ENCODE measurements at regions not wholly inside any gene's neighbourhood (a gene's known extent, or its start where the extent isn't known, plus 50 kb on each side); places are given as distances from the start of the nearest gene placed in this dataset.
A peak's percentile ranks its signal among the peaks of the same experiment; 100 is the strongest.
"Not testable (repeated sequence)": the region's sequence is repeated elsewhere in the genome, so short reads cannot be mapped to it uniquely, and the experiment has no call there.

DNA sequence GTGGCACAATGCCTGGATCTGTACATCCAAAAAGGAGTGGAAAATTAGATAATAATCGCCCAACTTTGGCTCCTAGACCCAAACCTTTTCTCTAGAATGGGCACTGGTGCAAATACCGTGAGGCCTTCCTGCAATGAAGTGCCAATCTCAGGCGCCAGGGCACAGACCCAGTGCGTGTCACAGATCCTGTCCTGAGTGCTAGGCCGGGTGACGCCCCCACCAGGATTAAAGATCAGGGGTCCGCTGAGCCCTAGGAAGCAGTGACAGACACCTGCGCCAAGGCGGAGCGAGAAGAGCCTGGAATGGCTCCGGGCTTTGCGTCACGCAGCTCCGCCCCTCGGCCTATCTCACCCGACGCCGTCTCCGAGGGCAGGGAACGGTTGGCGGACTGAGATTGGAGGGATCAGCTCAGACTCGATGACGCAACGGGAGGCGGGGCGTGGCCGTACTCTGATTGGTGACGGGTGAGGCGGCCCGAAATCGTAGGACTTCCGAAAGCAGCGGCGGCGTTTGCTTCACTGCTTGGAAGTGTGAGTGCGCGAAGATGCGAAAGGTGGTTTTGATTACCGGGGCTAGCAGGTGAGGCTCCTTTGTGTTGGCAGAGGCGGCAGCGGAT lies 261.9 kb downstream of the ZNF37A start:
- H2AFZ ChIP-seq, H3K4me3 ChIP-seq: not testable (repeated sequence)
- peak; percentile 66 for DNase-seq (ENCODE audit: low spot score)

DNA sequence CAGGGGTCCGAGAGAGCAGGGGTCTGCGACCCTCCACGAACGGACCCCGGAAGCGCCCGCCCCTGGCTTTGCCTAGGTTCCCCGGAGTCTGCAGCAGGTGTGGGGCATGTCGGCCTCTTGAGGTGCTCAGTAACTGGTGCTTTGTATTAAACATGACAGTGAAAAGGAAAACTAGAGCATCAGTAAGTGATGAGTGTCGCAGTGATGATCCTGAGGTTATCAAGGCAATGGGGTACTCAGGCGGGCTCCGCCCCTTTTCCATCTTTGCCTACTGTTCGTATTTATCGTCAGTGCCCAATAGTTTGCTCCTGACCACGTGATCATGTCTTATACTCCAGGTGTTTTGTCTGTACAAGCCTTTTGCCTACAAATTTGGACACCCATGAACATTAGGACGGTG lies 262.4 kb downstream of the ZNF37A start:
- not testable (repeated sequence) for H3K4me3 ChIP-seq; DNase-seq (ENCODE audit: low spot score); H3K9me2 ChIP-seq (replicated peaks; ENCODE audit: insufficient read depth); H3K27ac ChIP-seq; H3K36me3 ChIP-seq (replicated peaks; ENCODE audit: insufficient read depth, low read depth); H4K20me1 ChIP-seq (ENCODE audit: insufficient read depth, poor library complexity, severe bottlenecking); H3K4me1 ChIP-seq (ENCODE audit: insufficient read depth); H3K79me2 ChIP-seq; H3K27me3 ChIP-seq; H3K4me2 ChIP-seq; H2AFZ ChIP-seq; H3K9me3 ChIP-seq (ENCODE audit: low read depth)
- 80% methylated on average over 13 of the region's 16 CpGs for WGBS (ENCODE audit: low lambda C conversion rate, missing lambda C conversion rate)

More for the DNA sequence above, 261.9 kb downstream of the ZNF37A start:
- not testable (repeated sequence) for H3K27ac ChIP-seq; H3K79me2 ChIP-seq; H3K36me3 ChIP-seq (replicated peaks; ENCODE audit: insufficient read depth, low read depth); H3K4me2 ChIP-seq; H3K27me3 ChIP-seq; H3K9me2 ChIP-seq (replicated peaks; ENCODE audit: insufficient read depth); H4K20me1 ChIP-seq (ENCODE audit: insufficient read depth, poor library complexity, severe bottlenecking); H3K9me3 ChIP-seq (ENCODE audit: low read depth); H3K4me1 ChIP-seq (ENCODE audit: insufficient read depth)
- 79% methylated on average over 25 of the region's 41 CpGs for WGBS (ENCODE audit: low lambda C conversion rate, missing lambda C conversion rate)

DNA sequence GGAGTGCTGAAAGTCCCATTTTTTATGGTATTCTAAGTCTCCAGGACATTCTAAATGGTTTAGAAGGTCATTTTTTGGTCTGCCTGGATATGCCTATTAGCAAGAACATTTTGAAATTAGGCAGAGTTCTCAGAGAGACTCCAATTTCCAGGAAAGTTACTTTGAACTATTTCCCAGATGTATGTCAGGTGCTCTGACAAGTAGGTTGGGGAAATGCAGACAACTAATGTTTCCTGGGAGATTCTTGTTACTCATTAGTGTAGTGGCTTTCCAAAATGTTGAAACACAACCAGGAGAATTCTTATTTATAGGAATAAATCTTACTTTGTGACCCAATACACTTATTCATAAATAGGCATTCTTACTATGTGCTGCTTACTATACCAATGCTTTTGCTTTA lies 268.4 kb downstream of the ZNF37A start:
- H3K9me2 ChIP-seq (replicated peaks; ENCODE audit: insufficient read depth); H3K4me3 ChIP-seq; H4K20me1 ChIP-seq (ENCODE audit: insufficient read depth, poor library complexity, severe bottlenecking); DNase-seq (ENCODE audit: low spot score); H3K27ac ChIP-seq; H2AFZ ChIP-seq; H3K4me2 ChIP-seq; H3K4me1 ChIP-seq (ENCODE audit: insufficient read depth); H3K9me3 ChIP-seq (ENCODE audit: low read depth); H3K27me3 ChIP-seq; H3K36me3 ChIP-seq (replicated peaks; ENCODE audit: insufficient read depth, low read depth); H3K79me2 ChIP-seq: not testable (repeated sequence)

DNA sequence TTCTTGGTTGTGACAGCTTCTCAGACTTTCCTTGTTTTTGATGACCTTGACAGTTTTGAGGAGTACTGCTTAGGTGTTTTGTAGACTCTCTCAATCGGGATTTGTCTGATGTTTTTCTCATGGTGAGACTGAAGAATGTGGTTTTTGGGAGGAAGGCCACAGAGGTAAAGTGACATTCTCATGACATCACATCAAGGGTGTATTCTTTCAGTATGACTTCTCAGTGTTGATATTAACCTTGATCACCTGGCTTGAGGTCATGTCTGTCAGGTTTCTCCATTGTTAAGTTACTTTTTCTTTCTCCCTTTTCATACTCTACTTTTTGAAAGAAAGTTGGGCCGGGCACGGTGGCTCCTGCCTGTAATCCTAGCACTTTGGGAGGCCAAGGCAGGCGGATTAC lies 269.9 kb downstream of the ZNF37A start:
- H3K27me3 ChIP-seq; H2AFZ ChIP-seq; H3K4me1 ChIP-seq (ENCODE audit: insufficient read depth); H3K27ac ChIP-seq; H3K4me2 ChIP-seq; DNase-seq (ENCODE audit: low spot score); H4K20me1 ChIP-seq (ENCODE audit: insufficient read depth, poor library complexity, severe bottlenecking); H3K4me3 ChIP-seq; H3K36me3 ChIP-seq (replicated peaks; ENCODE audit: insufficient read depth, low read depth); H3K9me2 ChIP-seq (replicated peaks; ENCODE audit: insufficient read depth); H3K79me2 ChIP-seq; H3K9me3 ChIP-seq (ENCODE audit: low read depth): not testable (repeated sequence)
- 66% methylated on average over 4 of the region's 4 CpGs for WGBS (ENCODE audit: low lambda C conversion rate, missing lambda C conversion rate)

DNA sequence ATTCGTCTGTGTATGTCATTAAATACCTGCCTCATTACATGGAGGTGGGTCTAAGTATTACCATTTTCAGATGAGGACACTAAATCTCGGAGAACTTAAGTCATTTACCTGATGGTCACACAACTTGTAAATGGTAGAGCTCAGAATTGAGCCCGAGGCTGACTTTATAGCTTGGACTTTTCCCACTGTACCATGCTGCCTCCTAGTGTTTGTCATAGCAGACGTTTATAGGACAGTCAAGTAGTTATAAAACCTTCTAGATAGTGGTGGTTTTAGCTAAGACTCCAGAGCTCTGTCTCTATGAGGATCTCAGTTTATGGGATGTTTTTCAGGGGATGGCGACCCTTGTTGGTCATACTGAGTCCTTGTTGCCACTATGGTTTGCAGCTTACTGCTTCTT lies 271.8 kb downstream of the ZNF37A start:
- not testable (repeated sequence) for H3K79me2 ChIP-seq; H2AFZ ChIP-seq; H3K9me2 ChIP-seq (replicated peaks; ENCODE audit: insufficient read depth); H4K20me1 ChIP-seq (ENCODE audit: insufficient read depth, poor library complexity, severe bottlenecking); H3K4me3 ChIP-seq; H3K36me3 ChIP-seq (replicated peaks; ENCODE audit: insufficient read depth, low read depth); H3K9me3 ChIP-seq (ENCODE audit: low read depth); H3K4me2 ChIP-seq; H3K27ac ChIP-seq; H3K27me3 ChIP-seq; H3K4me1 ChIP-seq (ENCODE audit: insufficient read depth); DNase-seq (ENCODE audit: low spot score)
- WGBS (ENCODE audit: low lambda C conversion rate, missing lambda C conversion rate) = 48% methylated on average over 5 of the region's 5 CpGs

DNA sequence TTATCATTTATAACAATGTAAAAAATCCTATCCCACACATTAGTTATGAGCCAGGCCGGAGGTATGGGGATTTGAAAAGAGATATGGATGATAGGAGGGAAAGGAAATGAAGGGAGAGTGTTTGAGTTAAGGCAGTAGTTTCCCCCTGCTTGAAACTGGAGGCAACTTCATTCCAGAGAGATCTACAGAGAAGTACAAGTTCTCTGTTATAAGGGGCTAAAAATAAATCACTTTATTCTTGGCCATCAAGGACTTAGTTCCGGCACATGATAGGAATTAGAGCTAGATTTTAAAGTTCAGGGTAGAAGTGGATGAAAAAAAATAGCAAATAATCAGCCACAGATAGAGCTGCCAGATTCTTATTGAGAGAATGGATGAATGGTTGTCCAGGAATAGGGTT lies 289.7 kb downstream of the ZNF37A start:
- H3K4me3 ChIP-seq; DNase-seq (ENCODE audit: low spot score); H3K36me3 ChIP-seq (replicated peaks; ENCODE audit: insufficient read depth, low read depth); H3K4me2 ChIP-seq; H3K27ac ChIP-seq; H3K9me2 ChIP-seq (replicated peaks; ENCODE audit: insufficient read depth); H3K27me3 ChIP-seq; H3K79me2 ChIP-seq; H3K9me3 ChIP-seq (ENCODE audit: low read depth); H4K20me1 ChIP-seq (ENCODE audit: insufficient read depth, poor library complexity, severe bottlenecking); H2AFZ ChIP-seq; H3K4me1 ChIP-seq (ENCODE audit: insufficient read depth): not testable (repeated sequence)
- WGBS (ENCODE audit: low lambda C conversion rate, missing lambda C conversion rate) = 75% methylated on average over 2 of the region's 2 CpGs

DNA sequence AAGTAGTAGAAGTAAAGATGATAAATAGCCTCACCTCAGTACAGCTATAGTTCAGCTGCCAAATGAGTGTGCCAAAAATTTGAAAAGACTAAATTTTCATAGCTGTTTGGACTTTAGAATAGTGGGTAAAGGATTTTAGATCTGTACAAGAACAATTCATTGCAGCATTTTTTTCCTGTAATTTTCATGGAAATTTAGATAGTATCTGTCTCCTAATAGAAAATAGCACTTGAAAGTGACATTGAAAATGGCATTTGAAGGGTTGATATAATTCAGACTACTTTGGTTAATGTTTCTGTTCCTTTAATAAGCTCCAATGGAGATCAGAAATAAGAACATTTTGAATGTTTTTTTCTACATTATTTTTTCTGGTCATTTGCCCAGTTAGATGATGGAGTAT lies 292.7 kb downstream of the ZNF37A start:
- DNase-seq (ENCODE audit: low spot score); H3K79me2 ChIP-seq; H3K27me3 ChIP-seq; H3K9me2 ChIP-seq (replicated peaks; ENCODE audit: insufficient read depth); H2AFZ ChIP-seq; H4K20me1 ChIP-seq (ENCODE audit: insufficient read depth, poor library complexity, severe bottlenecking); H3K27ac ChIP-seq; H3K36me3 ChIP-seq (replicated peaks; ENCODE audit: insufficient read depth, low read depth); H3K4me1 ChIP-seq (ENCODE audit: insufficient read depth); H3K4me3 ChIP-seq; H3K4me2 ChIP-seq; H3K9me3 ChIP-seq (ENCODE audit: low read depth): not testable (repeated sequence)

DNA sequence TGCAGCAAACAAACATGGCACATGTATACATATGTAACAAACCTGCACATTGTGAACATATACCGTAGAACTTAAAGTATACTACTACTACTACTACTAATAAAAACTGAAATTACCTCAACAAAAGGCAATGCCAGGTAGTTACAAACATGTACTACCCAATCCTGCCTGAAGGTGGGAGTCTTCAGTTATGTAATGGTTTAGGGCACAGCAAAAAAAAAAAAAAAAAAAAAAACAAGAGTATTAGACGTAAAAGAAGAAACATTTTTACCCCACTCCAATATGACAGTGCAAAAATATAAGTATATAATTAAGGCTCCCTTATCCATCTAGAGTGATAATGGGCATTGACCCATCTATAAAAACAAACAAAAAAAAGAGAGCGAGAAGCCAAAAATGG lies 296.6 kb downstream of the ZNF37A start:
- DNase-seq (ENCODE audit: low spot score) = not testable (repeated sequence)
- WGBS (ENCODE audit: low lambda C conversion rate, missing lambda C conversion rate) = 87% methylated on average over 3 of the region's 3 CpGs

DNA sequence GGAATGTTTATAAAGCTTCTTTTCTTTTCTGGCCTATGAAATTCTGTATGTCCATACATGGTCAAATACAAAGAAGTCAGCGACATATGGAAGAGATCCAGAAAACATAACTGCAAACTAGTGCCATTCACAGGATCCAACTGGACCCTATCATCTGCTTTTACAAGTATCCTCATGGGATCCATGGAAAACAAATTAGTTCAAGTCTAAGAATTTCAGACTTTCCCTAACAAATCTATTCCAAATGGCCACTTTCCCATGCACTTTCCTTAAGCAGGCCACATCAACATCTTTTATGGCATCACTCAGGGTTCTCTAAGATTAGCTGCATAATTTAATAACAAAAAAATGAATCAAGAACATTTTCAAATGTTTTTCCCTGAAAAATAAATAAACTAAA lies 301.3 kb downstream of the ZNF37A start:
- H3K79me2 ChIP-seq; H3K9me2 ChIP-seq (replicated peaks; ENCODE audit: insufficient read depth); H3K4me1 ChIP-seq (ENCODE audit: insufficient read depth); DNase-seq (ENCODE audit: low spot score); H3K4me3 ChIP-seq; H2AFZ ChIP-seq; H3K4me2 ChIP-seq; H3K9me3 ChIP-seq (ENCODE audit: low read depth); H3K27me3 ChIP-seq; H3K36me3 ChIP-seq (replicated peaks; ENCODE audit: insufficient read depth, low read depth); H3K27ac ChIP-seq; H4K20me1 ChIP-seq (ENCODE audit: insufficient read depth, poor library complexity, severe bottlenecking): not testable (repeated sequence)
- WGBS (ENCODE audit: low lambda C conversion rate, missing lambda C conversion rate) = 53% methylated on average over 1 of the region's 1 CpG

More for the DNA sequence above, 296.6 kb downstream of the ZNF37A start:
- H3K9me2 ChIP-seq (replicated peaks; ENCODE audit: insufficient read depth); H2AFZ ChIP-seq; H3K4me3 ChIP-seq; H4K20me1 ChIP-seq (ENCODE audit: insufficient read depth, poor library complexity, severe bottlenecking); H3K79me2 ChIP-seq; H3K27ac ChIP-seq; H3K27me3 ChIP-seq; H3K9me3 ChIP-seq (ENCODE audit: low read depth); H3K4me2 ChIP-seq; H3K4me1 ChIP-seq (ENCODE audit: insufficient read depth); H3K36me3 ChIP-seq (replicated peaks; ENCODE audit: insufficient read depth, low read depth): not testable (repeated sequence)

Measured in hepatocyte (in vitro differentiated cells).